HG02981 (cell line): ENCODE measurements at regions not wholly inside any gene's neighbourhood (a gene's known extent, or its start where the extent isn't known, plus 50 kb on each side); places are given as distances from the start of the nearest gene placed in this dataset.

Experiments used
- ATAC-seq: cut with Tn5 transposase; IDR thresholded peaks from one replicate; pipeline ENCODE4 v1.9.1; 2021; ENCODE audit warnings: mild to moderate bottlenecking, moderate library complexity; ENCODE audit not compliant: unreplicated experiment

DNA sequence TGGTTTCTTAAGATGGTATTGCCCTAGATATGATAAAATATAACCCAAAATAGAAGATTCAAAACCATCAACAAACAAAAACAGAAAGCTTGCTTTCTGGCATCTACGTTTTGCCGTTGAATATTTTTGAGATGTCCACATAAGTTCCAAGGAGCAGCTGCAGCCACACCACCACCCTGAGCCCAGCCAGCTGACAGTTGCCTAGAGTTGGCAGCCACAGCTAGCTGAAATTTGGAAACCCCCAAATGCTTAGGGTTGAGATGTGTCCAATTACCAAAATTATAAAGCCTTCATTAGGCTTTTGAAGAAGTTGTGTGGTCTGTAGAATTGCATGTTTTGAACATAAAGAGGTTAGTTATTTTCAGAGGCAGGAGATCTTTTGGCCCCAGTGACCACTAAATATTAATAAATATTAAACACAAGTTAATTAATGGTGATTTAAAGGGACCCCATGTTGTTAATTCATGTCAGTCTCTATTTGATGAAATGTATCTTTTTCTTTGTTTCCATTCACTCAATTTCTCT lies 118.1 kb upstream of the DTNA start:
- no peak for ATAC-seq

DNA sequence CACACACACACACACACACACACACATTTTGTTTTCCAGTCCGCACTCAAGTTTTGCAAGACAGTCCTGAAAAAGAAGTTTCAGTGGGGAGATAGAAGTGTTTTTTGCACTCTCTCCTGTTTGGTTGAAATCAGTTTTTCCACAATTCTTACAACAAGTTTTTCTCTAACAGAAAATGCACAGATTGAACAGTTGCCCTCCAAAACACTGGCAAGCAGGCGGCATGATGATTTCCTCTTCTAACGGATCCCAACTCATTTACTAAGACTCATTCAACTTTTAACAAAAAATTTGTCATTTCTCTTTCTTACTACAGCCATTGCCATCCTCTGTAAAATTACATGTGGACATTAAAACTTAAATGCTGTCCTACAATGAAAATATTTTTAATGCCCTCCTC lies 117.6 kb upstream of the DTNA start:
- ATAC-seq, result no peak

DNA sequence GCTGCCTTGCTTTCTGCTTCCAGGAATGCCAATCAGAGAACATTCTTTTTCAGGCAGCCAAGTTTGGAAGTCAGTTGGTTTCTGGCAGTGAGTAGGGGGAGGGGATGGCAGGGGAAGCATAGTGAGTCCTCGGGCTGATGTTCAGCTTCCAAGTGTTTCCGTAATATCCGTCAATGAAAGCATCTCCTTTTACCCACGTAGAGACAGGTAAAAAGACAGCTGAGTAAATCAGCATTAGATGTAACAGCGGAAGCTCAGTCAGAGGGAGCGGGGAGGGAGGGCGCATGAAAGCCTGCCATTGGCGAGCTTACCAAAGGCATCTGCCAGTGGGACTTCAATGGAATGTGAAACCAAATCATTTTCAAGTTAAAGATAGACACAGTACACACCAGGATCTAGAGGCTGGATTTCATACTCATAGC lies 117.1 kb upstream of the DTNA start:
- ATAC-seq, result no peak

DNA sequence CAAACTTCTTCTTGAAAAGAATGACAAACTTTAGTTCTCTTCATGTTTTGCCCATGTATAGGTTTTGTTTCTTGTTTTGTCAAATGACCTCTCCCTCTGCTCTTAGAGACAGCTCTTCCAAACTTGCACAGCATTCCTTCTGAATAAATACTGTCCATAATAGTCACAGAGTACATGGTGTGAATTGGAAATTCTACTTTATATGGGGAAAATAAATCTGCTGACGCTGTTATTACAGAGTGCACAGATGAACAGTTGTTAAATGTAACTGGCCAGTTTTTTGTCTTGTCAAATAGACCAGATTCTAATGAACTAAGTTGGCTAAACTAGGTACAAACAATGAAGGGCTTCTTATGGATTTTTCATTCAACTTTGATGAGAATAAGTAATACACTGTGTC lies 115.8 kb upstream of the DTNA start:
- ATAC-seq, result no peak

DNA sequence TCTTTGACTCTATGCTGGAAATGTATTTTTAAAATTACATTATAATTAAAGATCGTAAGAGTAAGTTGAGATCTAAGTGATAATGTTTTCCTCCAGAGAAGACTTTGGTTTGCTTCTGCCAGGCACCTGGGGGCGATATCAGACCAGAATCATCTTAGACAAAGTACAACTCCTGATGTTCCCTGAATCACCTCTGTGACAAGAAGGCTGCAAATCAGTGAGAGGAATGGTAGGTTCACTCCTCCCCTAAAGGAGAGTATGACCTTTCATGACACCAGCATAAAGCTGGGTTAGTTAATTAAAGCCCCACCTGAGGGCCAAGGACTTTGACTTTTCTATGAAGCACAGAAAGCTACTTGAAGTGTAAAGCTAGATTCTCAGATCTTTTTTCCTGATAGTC lies 114.4 kb upstream of the DTNA start:
- no peak for ATAC-seq

DNA sequence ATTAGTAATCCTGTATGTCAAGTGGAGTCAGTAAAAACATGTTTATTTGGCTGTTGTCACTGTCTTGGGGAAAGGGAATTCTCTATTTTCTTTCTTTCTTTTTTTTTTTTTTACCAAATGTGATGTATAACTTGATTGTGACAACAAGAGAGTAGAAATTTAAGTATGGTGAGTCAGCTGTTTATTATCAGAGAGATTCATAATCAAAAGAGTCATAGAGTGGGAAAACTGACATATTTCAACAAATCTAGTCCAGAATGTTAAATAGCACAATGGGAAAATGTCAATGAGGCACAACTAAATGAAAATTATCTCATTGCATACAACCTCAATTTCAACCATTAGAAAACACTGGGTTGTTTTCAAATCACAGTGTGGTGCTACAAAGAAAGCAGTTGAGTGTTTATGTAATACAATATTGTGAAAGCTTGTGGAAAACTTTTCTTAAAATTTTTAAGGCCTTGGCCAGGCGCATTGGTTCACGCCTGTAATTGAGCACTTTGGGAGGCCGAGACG lies 111.9 kb upstream of the DTNA start:
- no peak for ATAC-seq

DNA sequence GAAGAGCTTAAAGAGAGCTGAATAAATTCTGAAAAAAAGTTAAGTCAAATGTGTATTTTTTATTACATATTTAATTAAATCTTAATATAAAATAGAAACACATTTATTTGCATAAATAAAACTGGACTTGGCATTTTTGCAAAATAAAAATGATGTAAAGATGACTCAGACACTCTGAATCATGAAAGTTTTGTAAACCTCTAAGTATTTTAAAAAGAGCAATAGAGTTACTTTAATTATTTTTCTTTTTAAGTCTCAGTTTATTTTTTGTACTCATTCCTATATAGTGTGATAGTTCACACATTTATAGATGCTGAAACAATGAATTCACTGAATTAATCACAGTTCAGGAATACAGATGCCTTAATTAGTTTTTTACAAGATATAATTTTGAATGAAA lies 109.9 kb upstream of the DTNA start:
- no peak for ATAC-seq

DNA sequence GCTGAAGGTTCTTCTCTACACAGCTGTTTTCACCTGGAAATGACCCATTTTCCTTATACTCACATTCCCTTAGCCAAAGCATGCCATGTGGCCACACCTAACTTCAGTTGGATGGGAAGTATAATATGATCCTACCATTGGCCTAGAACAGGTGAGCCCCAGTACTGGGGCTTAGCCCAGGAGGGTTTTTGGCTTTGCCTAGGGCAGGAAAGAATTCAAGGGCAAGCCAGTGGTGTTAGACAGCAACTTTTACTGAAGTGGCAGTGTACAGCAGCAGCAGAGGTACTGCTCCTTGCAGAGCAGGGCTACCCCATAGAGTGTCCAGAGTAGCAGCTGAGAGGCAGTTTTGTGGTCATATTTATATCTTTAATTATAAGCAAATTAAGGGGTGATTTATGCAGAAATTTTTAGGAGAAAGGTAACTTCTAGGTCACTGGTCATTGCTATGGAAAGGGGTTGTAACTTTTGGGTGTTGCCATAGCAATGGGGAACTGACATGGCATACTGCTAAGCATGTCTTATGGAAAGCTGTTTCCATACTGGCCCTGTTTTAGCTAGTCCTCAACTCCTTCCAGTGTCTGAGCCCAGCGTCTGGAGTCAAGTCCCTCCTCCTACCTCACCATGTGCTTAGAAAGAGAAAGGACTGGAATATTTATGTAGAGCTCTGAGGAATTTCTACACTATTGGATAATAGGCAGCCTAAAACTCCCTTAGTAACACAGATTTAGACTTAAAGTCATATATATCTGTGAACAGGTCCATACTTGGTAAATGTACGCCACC lies 109.0 kb upstream of the DTNA start:
- ATAC-seq, result no peak

DNA sequence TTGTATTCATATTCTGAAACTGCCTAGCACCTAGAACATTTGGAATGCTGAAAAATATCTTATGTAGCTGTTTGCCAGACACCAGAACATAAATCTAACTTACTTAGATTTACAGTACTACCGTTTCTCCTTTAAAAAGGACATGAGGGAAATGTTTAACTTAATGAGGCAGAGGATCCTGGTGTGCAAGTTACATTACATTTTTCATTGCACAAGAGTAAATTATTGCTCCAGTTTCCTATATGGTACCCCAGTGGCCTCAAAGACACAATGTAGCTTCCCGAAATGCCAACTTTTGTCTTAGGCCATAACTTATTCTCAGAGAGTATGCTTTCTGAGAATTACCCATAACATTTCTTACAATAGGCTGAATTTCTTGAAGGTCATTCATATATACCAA lies 105.5 kb upstream of the DTNA start:
- no peak for ATAC-seq

DNA sequence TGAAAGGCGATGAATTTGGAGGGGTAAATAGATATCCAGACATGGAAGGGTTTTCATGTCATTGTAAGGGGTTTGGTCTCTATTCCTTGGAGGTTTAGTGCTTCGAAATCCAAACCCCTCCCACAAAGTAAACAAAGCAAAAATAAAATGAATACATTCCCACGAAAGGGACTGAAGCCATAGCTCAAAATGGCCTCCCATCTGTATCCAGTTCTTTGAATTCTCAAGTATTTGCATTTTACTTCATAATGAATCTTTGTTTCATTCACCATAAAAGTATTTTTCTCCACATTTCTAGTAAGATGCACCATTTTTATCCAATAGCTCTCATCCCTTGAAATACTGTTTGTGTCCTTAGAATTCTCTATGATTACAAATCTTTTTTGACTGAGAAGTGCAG lies 103.2 kb upstream of the DTNA start:
- ATAC-seq, result no peak

DNA sequence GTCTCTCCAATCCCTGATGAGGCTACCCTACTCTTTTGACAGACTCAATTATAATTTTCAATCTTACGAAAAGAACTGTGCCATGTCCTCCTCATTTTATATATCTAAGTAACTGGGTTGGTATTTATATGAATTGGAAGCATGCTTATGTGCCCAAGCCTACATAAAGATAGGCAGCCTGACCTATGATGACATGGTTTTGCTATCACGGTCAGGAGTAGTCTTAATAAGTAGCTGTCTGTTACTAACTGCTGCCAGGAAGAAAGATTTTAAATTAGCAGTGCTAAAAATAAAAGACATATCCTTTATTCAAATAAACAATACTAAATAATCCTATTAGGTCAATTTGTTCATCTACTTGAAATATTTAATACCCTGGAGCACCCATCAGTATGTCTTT lies 102.0 kb upstream of the DTNA start:
- ATAC-seq, result no peak

DNA sequence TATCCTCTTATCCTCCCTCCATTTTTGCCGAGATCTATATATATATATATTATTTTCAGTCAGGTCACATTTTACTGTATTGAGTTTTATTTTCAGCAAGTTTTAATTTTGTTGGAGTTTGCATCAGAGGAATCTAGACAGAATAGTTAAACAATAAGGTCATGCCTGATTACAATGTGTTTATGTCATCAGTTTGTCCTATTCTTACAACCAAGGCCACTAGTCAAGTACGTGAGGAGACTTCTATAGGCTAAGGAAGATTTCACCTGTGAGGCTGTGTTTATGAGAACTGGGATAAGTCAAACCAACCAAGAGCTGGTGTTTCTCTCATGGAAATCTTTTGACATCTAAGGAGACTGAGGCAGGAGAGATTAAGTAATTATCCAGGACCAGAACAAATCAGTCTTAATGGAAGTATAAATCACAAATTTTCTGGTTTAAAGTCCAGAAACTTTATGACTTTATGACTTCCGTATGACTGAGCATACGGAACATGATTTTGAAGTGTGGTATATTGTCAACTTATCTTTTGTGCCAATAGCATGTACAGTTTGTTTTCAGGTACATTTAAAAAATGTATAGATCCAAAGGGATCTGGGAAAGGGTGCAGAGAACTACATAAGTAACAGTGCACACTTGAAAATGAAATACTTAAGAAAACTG lies 100.0 kb upstream of the DTNA start:
- ATAC-seq, result no peak

DNA sequence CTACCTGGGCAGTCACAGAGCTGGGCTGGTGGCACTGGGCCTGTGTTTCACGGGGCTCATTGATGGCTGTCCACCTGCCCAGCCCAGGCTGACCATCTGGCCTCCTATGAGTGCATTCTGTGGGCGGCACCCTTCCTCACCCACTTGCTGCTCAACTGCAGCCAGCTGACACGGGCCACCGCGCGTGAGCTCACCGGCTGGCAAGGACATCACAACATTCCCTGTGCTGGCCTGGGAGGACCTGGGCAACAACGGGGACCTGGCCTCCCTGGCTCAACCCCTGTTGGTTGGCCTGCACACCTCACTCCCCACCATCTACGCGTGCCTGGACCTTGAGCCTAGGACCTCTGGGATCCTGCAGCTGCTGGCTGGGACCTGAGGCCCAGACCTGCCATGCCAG lies 98.2 kb upstream of the DTNA start:
- no peak for ATAC-seq

DNA sequence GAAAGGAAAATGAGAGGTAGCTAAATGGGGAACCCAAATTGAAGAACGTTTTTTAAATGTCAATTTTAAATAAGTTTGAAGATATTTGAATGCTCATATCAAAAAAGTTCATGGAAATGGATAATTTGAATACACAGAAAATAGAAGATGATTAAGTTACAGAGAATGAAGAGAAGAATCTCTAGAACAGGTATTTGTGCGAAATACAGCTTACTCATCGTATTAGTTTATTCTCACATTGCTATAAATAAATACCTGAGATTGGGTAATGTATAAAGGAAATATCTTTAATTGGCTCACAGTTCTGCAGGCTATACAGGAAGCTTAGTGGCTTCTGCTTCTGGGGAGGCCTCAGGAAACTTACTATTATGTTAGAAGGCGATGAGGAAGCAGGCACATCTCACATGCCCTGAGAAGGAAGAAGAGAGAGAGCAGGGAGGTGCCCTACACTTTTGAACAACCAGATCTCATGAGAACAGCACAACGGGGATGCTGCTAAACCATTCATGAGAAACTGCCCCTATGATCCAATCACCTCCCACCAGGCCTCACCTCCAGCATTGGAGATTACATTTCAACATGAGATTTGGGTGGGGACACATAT lies 89.7 kb upstream of the DTNA start:
- no peak for ATAC-seq

DNA sequence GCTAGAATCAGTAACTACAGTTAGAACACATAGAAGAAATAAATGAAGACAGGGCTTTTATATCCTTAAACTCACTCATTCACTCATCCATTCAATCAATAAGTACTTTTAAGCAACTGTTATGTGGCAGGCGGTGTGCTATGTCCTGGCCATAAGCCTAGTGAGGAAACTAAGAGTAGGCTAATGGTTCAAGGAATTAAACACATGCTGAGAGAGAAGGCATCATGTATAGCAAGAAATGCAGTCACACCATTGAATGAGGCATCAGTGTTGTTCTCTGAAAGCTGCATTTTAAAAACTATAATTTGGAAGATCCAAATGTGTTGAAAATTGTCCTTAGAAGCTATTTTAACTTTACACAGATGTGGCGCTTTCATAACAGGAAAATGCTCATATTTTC lies 86.5 kb upstream of the DTNA start:
- ATAC-seq, result no peak

DNA sequence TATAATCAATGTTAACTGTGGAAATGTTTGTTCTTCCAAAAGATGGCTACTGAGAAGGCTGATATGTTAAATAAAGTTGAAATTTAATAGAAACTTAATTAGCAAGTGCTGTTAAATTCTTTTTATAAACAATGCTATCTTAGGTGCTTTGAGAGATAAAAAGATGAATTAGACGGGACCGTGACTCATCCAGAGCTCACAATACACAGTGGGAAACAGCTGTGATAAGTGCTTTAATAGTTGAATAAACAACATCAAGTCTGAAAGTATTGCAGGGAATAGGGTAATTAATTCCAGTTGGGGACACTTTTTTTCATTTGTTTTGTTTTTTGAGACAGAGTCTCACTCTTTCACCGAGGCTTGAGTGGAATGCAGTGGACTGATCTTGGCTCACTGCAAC lies 85.5 kb upstream of the DTNA start:
- no peak for ATAC-seq

DNA sequence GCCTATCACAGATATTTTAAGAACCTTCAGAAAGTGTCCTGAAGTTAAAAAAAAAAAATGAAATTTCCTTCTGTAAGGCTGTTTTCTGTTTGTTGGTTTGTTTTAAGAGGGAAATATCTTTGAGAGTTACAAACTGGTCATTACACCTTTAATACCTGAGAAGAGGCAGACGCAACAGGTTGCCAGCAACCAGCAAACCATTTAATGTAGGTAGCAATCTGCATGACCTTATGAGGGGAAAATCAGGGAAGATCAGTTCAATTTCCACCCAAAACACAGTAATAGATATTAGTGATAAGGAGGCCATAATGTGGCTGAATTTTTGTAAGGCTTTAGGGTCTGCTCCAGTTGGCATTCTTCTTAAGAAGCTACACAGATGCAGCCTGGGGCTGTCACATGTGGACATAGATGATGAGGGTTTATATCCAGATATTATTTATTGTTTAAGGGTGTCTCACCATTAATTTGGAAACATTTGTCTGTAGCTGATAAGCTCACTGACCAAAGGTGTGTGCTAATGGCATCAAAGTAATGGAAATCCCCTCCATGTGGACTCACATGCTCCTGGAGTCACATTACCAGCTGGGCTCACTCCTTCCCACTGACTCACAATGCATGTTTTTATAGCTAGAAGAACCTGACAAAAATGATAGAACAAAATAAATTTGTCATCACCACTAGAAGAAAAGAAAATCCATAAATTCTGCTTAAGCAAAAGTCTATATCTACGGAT lies 83.5 kb upstream of the DTNA start:
- ATAC-seq, result no peak

DNA sequence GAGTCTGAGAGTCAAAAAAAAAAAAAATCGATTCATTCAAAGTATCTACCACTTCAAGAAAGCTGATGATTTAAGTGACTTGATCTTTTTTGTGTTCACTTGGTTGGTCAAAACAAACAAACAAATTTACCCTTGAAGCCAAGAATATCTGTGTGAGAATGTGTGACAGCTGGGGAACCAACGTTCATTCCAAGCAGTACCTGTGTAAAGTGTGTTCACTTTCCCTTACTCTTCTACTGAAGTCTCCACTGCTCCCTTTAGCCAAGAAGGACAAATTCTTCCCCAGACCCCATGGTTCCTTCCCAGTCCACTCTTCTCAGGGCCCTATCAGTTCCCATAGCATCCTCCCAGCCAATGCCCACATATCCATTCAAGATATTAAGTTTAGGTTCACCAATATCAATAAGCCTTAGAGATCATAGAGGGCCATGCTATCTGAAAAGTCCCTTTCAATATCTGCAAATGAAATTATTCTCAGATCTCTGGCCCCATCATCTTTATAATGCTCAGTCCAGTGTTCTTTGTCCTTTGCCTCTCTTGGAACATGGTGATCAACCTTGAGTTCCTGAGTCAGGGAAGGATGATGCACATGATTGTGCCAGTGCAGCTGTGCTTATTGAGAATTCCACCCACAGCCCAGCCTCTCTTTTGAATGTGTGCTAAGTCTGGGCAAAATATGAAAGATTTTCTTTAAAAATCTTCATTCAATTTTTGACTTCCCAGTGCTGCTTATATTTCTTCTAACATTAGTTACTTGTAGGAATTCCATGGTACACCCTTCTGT lies 82.8 kb upstream of the DTNA start:
- ATAC-seq, result no peak

DNA sequence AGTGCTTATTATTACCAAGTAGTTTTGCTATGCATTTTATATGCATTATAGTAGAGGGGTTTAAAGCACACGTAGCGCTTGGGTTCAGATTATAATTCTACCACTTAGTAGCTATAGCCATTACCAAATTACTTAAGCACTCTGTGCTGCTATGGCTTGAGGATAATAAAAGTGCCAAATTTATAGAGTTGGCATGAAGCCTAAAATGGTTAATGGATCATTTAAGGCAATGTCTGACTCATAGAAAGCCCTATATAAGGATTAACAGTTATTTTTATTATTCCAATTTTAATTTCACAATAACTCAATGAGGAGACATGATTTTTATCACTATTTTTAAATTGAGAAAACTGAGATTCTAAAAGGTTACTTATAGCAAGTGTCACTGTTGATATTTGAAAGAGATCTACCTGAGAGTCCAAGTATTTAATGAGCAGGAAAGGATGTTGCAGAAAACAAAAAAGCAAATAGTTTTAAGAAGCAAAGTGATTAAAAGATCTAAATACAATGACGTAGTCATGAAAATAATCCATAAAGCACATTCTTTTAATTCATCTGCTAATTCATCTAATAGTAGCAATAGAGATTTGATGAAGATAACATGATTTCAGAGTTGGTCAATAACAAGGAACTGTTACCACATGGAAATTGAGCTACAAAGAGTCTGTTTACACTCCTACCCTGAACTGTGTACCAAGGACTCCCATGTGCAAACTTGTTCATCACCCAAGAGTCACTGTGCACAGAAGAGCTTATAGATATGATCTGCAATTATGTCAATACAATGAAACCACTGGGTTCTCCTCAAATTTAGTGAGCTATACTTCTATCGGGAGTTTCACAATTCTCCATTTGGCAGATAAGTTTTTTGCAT lies 78.8 kb upstream of the DTNA start:
- ATAC-seq, result no peak
